GM23338 (cell line): ENCODE measurements at regions not wholly inside any gene's neighbourhood (a gene's known extent, or its start where the extent isn't known, plus 50 kb on each side); places are given as distances from the start of the nearest gene placed in this dataset.

ENCODE experiments used
- ETS1 ChIP-seq: IDR thresholded peaks from 2 replicates; pipeline ENCODE4 v1.6.1; 2016; ENCODE audit warnings: antibody characterized with exemption
- EZH2 ChIP-seq: fragments of 200-600 bp; sonication (generic); IDR thresholded peaks from one replicate; pipeline ENCODE4 v1.8.0; 2017; ENCODE audit warnings: antibody characterized with exemption, mild to moderate bottlenecking, low read depth; ENCODE audit not compliant: unreplicated experiment
- EZH2phosphoT487 ChIP-seq: fragments of 200-600 bp; sonication (generic); IDR thresholded peaks from one replicate; pipeline ENCODE4 v1.8.1; 2018; ENCODE audit warnings: antibody characterized with exemption; ENCODE audit not compliant: unreplicated experiment
- JUNB ChIP-seq: IDR thresholded peaks from one replicate; pipeline ENCODE4 v1.6.1; 2016; ENCODE audit warnings: antibody characterized with exemption; ENCODE audit not compliant: unreplicated experiment
- NANOG ChIP-seq: IDR thresholded peaks from 2 replicates; pipeline ENCODE4 v1.6.1; 2016; ENCODE audit warnings: antibody characterized with exemption, borderline replicate concordance
- POLR2AphosphoS5 ChIP-seq: IDR thresholded peaks from 2 replicates; pipeline ENCODE4 v1.6.1; 2016; ENCODE audit warnings: antibody characterized with exemption, low read depth
- REST ChIP-seq: IDR thresholded peaks from one replicate; pipeline ENCODE4 v1.6.1; 2018; ENCODE audit warnings: antibody characterized with exemption; ENCODE audit not compliant: unreplicated experiment
- ZNF462 ChIP-seq: fragments of 250-450 bp; sonication (Bioruptor Pico); IDR thresholded peaks from 2 replicates; pipeline ENCODE4 v1.5.0; 2020; ENCODE audit warnings: mild to moderate bottlenecking, moderate library complexity

- TF ChIP-seq ZNF462 (CRISPR knock-in tag), result no peak
- no peak for TF ChIP-seq POLR2AphosphoS5
- no peak for TF ChIP-seq JUNB
- no peak for TF ChIP-seq ETS1
- TF ChIP-seq EZH2, result no peak
- no peak for TF ChIP-seq EZH2phosphoT487
- TF ChIP-seq NANOG, result no peak
- TF ChIP-seq REST, result no peak
Observed at GRCh38 chr6:159577564-159577963, 115.5 kb downstream of the SOD2 start (continued).
